Esophagus muscularis mucosa (tissue), 4 donors: ENCODE measurements at regions not wholly inside any gene's neighbourhood (a gene's known extent, or its start where the extent isn't known, plus 50 kb on each side); places are given as distances from the start of the nearest gene placed in this dataset.
A peak's percentile ranks its signal among the peaks of the same experiment; 100 is the strongest.

Source experiments
- DNase-seq: peaks from one replicate; pipeline ENCODE4 v3.0.0-alpha.2; 2017; ENCODE audit errors: extremely low spot score
- H3K27ac ChIP-seq, 4 donors: fragments of 200-600 bp; sonication (generic); replicated peaks in 1 of 4; 1 replicate in 3 of 4; 2 replicates in 1 of 4; pipeline ENCODE4 v1.5.1; 2016 to 2019; ENCODE audit warnings: mild to moderate bottlenecking in 1 of 4
- H3K27me3 ChIP-seq, 4 donors: fragments of 200-600 bp; sonication (generic); one replicate each; pipeline versions ENCODE4 v1.5.1 to v1.6.0; 2016 to 2019
- H3K36me3 ChIP-seq, 4 donors: fragments of 200-600 bp; sonication (generic); one replicate each; pipeline ENCODE4 v1.5.1; 2016 to 2019
- H3K4me1 ChIP-seq, 4 donors: fragments of 200-600 bp; sonication (generic); one replicate each; pipeline ENCODE4 v1.5.1; 2016 to 2019
- H3K4me3 ChIP-seq, 4 donors: fragments of 200-600 bp; sonication (generic); 1 replicate in 2 of 4; 2 replicates in 2 of 4; pipeline ENCODE4 v1.5.1; 2016 to 2019; ENCODE audit warnings: mild to moderate bottlenecking in 4 of 4, moderate library complexity in 1 of 4
- H3K9me3 ChIP-seq, 4 donors: fragments of 200-600 bp; sonication (generic); 1 replicate in 3 of 4; 2 replicates in 1 of 4; pipeline ENCODE4 v1.5.1; 2016 to 2019
- CTCF ChIP-seq, 3 experiments: fragments of 200-600 bp in 2 of 3; fragments of 450-650 bp in 1 of 3; sonication (generic) in 2 of 3; IDR thresholded peaks; one replicate each; pipeline ENCODE4 v1.5.1; 2017 to 2019; ENCODE audit warnings: antibody characterized with exemption in 3 of 3, mild to moderate bottlenecking in 2 of 3, moderate library complexity in 1 of 3
- EP300 ChIP-seq: sonication (generic); formaldehyde crosslinking; IDR thresholded peaks from one replicate; pipeline ENCODE4 v1.6.1; 2017; ENCODE audit warnings: antibody characterized with exemption
- POLR2A ChIP-seq: fragments of 450-650 bp; IDR thresholded peaks from one replicate; pipeline ENCODE4 v1.6.1; 2017; ENCODE audit warnings: antibody characterized with exemption, moderate library complexity, mild to moderate bottlenecking, low read depth
- POLR2AphosphoS5 ChIP-seq, 2 donors: sonication (generic); formaldehyde crosslinking; IDR thresholded peaks; one replicate each; pipeline ENCODE4 v1.6.1; 2017; ENCODE audit warnings: antibody characterized with exemption in 2 of 2
- WGBS: methylation state at CpG from one replicate; pipeline ENCODE4 v1.1.5; 2018; 5-methylcytosine and 5-hydroxymethylcytosine counted together
- intact Hi-C: fragments of 100-400 bp; cut with DNase I; formaldehyde crosslinking; loops from one replicate; pipeline ENCODE4 v1.15.1; 2023

DNA sequence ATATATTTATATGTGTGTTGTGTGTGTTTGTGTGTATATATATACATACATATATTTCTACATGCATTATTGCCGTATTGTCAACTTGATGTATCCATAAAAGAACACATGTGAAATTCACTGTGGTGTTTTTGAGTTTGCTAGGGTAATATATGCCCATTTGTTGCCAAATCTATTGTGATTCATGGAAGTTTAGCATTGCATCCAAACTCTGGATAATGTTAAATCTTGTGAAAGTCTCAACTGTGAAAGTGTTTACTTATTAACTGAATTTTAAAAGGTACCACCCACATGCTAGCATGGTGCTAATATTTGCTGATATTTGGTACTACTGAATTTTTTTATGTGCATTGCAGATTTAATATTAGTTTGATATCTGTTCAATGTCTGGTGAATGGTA is 96.6 kb upstream of the SLC8A1 start:
- no peaks in the 10 kb centered on the region for H3K4me1 ChIP-seq

GRCh38 chr2:40550085-40550484 is 98.2 kb upstream of the SLC8A1 start:
- no peak overlapping the region for H3K27ac ChIP-seq
- no peaks in the 10 kb centered on the region for H3K36me3 ChIP-seq
- intact Hi-C loops, result loop anchor here (5.0 kb wide), 1 partner anchor 98 kb away; the partner anchor contains the start of gene SLC8A1
- H3K27me3 ChIP-seq, result no peaks in the 10 kb centered on the region
- no peak for DNase-seq
- no peaks in the 10 kb centered on the region for H3K9me3 ChIP-seq
- H3K4me1 ChIP-seq, result no peaks in the 10 kb centered on the region
- 88% methylated on average over 1 of the region's 1 CpG for WGBS
- H3K4me3 ChIP-seq, result no peak overlapping the region
- TF ChIP-seq POLR2A, result no peak
- TF ChIP-seq EP300, result no peak
- no peak for TF ChIP-seq POLR2AphosphoS5 (IDR thresholded peaks at IDR 0.05)
- TF ChIP-seq CTCF (IDR thresholded peaks at IDR 0.05), result no peak

More for the DNA sequence above, 96.6 kb upstream of the SLC8A1 start:
- TF ChIP-seq CTCF (IDR thresholded peaks at IDR 0.05) (no peak), EP300 (no peak), POLR2AphosphoS5 (IDR thresholded peaks at IDR 0.05) (no peak), POLR2A (no peak)
- intact Hi-C loops, result no loop called here
- no peak for DNase-seq
- Histone ChIP-seq H3K9me3 (no peaks in the 10 kb centered on the region), H3K4me3 (no peak overlapping the region), H3K27me3 (no peaks in the 10 kb centered on the region), H3K27ac (no peak overlapping the region), H3K36me3 (no peaks in the 10 kb centered on the region)
- WGBS, result 97% methylated on average over 1 of the region's 1 CpG

DNA sequence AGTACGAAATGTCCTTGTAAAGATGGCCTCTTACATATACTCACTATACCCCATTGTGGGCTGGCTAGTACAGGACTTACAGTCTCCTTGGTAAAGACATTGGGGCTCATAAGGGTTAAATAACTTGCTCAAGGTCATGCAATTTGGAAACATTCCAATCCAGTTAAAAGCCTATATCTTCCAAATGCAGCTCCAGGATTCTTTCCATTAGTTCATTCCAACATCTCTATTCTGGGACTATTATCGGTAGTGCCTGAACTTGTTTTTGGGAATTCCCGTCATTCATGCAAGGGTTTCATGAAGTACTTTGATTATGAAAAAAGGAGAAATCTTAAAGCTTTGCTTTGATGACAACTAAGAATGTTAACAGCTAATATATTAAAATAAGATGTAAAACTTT is 99.2 kb upstream of the SLC8A1 start:
- 87% methylated on average over 3 of the region's 3 CpGs for WGBS

GRCh38 chr2:40554665-40555294 is 102.9 kb upstream of the SLC8A1 start:
- Histone ChIP-seq H3K27me3 (no peaks in the 10 kb centered on the region), H3K27ac (no peak overlapping the region), H3K4me1 (no peaks in the 10 kb centered on the region), H3K4me3 (no peak overlapping the region), H3K36me3 (no peaks in the 10 kb centered on the region), H3K9me3 (no peaks in the 10 kb centered on the region)
- 76% methylated on average over 5 of the region's 5 CpGs for WGBS
- no peak for DNase-seq
- intact Hi-C loops, result loop anchor here (2.0 to 5.0 kb wide), 2 partner anchors 102 to 642 kb away; partner anchors contain the start of gene SLC8A1
- TF ChIP-seq POLR2A, result no peak
- TF ChIP-seq POLR2AphosphoS5 (IDR thresholded peaks at IDR 0.05), result no peak
- peak; percentile 89 to 93 (median 92) for TF ChIP-seq CTCF (IDR thresholded peaks at IDR 0.05)
- TF ChIP-seq EP300, result no peak

More for the DNA sequence above, 99.2 kb upstream of the SLC8A1 start:
- no peak for TF ChIP-seq POLR2AphosphoS5 (IDR thresholded peaks at IDR 0.05)
- TF ChIP-seq CTCF (IDR thresholded peaks at IDR 0.05), result no peak
- TF ChIP-seq POLR2A, result no peak
- TF ChIP-seq EP300, result no peak
- DNase-seq, result no peak
- H3K9me3 ChIP-seq, result no peaks in the 10 kb centered on the region
- no peaks in the 10 kb centered on the region for H3K27me3 ChIP-seq
- H3K4me3 ChIP-seq, result no peak overlapping the region
- intact Hi-C loops, result loop anchor here (5.0 kb wide), 1 partner anchor 99 kb away; the partner anchor contains the start of gene SLC8A1
- H3K4me1 ChIP-seq, result no peaks in the 10 kb centered on the region
- H3K27ac ChIP-seq, result no peak overlapping the region
- no peaks in the 10 kb centered on the region for H3K36me3 ChIP-seq

- DNase-seq, result no peak
- Histone ChIP-seq H3K4me3 (no peak overlapping the region), H3K27me3 (no peaks in the 10 kb centered on the region), H3K9me3 (no peaks in the 10 kb centered on the region), H3K27ac (no peak overlapping the region), H3K4me1 (no peaks in the 10 kb centered on the region), H3K36me3 (no peaks in the 10 kb centered on the region)
- TF ChIP-seq EP300, result no peak
- no peak for TF ChIP-seq CTCF (IDR thresholded peaks at IDR 0.05)
- TF ChIP-seq POLR2A, result no peak
- WGBS, result 100% methylated on average over 2 of the region's 2 CpGs
- intact Hi-C loops, result no loop called here
Measured at GRCh38 chr2:40556293-40556692, 104.4 kb upstream of the SLC8A1 start.
